Muscle of arm (tissue), 1 donor: ENCODE measurements at regions not wholly inside any gene's neighbourhood (a gene's known extent, or its start where the extent isn't known, plus 50 kb on each side); places are given as distances from the start of the nearest gene placed in this dataset.

Source experiments
- DNase-seq: peaks from one replicate; pipeline ENCODE4 v3.0.0-alpha.2; 2013

DNA sequence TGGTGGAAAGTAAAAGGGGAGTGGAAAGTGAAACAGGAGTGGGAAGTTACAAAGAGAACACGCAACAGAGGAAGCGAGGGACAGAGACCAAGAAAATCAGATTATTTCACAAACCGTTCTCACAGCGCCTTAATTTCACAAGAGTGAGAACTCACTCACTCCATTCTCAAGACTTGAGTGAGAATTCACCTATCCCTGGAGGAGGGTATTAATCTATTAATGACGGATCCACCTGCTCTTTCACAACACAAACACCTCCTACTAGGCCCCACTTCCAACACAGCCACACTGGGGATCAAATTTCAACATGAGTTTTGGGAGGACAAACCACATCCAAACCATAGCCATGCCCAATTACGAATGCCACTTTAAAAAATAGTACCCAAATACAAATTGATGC is 297.6 kb downstream of the GPAM start:
- DNase-seq: no peak

DNA sequence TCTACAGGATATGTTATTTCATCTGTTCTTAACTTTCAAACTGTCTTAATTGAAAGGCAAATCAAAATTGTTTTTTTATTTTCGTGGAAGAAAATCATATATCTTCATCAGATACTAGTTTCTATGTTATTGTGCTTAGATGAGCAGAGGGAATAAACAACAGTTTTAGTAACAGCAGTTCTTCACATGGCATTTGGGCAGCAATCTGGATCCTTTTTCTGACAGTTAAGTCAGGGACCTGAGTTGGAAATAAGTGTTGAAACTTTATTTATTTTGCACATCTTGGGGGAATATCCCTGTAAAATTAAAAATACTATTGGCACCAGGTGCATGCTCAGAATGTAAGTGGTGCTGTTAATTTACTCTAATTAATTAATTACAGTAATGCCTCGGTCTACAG is 296.3 kb downstream of the GPAM start:
- DNase-seq: no peak

- no peak for DNase-seq
Measured at GRCh38 chr10:111890046-111890445, 293.5 kb downstream of the GPAM start.

- DNase-seq: no peak
Measured at GRCh38 chr10:111916011-111916410, 267.6 kb downstream of the GPAM start.

GRCh38 chr10:111921821-111922220 is 261.7 kb downstream of the GPAM start:
- DNase-seq: no peak

GRCh38 chr10:111923032-111923431 is 260.5 kb downstream of the GPAM start:
- no peak for DNase-seq

- no peak for DNase-seq
Measured at GRCh38 chr10:111926286-111926685, 257.3 kb downstream of the GPAM start.

GRCh38 chr10:111933937-111934336 is 249.6 kb downstream of the GPAM start:
- no peak for DNase-seq

DNA sequence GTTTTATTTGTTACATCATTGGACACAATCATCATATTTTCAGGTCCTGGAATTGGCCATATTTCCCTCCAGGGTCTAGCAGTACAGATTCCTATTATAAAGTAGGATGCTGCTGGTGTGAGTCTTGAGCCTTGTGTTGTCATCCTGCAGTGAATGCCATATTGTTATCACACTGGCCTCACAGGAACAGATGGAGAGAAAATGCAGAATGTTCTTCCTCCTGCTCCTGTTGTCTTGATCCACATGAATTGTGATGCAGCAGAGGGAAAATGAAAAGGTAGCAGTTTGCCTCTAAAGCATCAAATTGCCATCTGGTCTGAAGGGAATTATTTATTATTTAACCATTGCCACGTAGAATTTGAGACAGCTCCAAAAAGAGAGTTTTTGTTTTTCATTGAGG is 248.6 kb downstream of the GPAM start:
- DNase-seq: no peak

- DNase-seq: no peak
Measured at GRCh38 chr10:111936143-111936542, 247.4 kb downstream of the GPAM start.

GRCh38 chr10:111944331-111944730 is 239.2 kb downstream of the GPAM start:
- no peak for DNase-seq

DNA sequence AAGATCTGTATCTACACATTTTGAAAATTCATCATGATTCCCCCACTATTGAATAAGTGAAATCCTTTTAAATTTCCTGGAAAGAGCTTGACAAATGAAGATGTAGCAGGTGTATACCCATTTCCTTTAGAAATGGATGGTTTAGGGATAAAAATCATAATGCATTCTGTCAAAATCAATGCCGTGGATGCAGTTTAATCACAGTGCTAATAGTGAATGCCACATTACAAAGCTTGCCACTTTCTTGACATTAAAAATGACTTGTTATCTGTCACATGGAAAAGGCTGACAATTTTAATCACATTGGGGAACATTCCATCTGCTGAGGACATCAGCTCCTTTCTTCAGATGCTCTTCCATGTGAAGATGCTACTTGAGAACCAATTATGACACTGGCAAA is 229.6 kb downstream of the GPAM start:
- DNase-seq: no peak

DNA sequence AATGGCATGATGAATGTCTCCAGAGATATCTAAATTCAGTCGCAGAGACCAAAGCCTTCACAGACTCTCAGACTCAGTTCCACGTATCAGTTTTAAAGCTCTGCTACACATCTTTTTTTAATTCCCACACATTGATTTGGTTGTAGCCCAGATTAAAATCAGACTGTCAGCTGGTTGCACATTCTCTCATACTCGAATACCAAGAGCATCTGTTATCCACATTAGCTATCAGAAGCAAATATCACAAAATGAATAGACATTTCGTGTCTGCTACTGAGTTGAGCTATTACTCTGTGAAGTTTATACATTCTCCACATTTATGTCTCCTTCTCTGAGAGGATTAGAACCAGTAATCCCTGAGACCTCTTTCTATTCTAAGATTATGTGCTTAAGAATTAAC is 229.2 kb downstream of the GPAM start:
- DNase-seq: no peak

DNA sequence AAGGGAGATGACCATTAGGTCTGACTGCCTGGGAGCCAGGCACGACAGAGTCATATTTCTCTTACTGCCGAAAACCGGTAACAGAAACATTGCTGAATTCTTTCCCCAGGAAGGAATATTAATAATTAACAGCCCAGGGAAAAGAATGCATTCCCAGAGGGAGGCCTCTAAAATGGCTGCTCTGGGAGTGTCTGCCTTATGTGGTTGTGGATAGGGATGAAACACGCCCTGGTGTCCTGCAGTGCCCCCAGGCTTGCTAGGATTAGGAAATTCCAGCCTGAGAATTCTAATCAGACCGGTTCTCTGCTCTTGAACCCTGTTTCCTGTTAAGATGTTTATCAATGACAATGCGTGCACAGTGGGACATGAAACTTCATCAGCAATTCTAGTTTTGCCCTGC is 226.7 kb downstream of the GPAM start:
- DNase-seq: no peak

DNA sequence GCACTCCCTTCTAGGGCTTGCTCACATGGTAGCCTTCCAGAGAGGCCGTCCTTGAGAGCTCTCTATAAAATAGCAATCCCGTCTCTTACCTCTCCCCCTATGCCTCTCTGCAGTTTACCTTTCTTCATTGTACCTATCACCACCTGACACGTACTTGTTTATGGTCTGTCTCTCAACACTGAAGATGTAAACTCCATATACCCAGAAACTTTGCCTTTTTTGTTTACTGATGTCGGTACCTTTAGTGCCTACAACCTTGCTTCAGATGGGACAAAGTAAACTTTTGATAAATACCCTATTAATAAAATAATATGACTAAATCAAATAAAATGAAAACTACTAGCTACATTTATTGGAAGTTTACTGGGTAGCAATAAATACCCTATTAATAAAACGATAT is 220.6 kb downstream of the GPAM start:
- DNase-seq: no peak

DNA sequence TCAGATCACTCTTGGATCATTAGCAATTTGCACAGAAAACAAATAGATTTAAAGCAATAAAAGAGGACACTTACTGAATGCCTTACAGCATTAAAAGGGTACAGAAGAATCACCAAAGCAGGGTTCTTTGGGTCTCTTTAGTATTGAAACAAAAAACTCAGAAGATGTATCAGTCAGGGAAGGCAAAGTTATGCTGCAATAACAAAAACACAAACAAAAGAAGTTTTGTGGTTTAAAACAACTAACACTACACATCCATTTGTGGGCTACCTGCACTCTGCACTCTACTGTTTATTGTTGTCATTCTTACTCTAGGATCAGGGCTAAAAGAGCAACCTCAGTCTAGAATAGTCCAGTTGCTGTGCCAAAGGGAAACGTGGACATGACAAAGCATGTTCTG is 216.4 kb downstream of the GPAM start:
- DNase-seq: no peak

DNA sequence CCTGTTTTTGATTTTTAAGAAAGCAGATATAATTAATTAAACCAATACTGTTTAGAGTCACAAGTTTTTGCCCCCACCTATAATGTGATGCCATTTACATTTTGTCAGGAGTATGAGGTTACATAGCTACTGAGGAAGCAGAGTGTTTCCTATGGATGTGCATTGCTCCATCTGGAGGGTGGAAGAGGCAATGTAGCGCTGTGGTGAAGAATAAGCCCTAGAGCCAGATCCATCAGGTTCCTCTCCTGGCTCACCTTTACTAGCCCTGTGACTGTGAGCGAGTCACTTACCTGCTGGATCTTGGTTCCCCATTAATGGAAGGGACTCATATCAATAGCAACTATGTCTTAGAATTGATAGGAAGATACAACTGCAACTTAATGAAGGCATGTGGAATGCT is 216.0 kb downstream of the GPAM start:
- DNase-seq: no peak

DNA sequence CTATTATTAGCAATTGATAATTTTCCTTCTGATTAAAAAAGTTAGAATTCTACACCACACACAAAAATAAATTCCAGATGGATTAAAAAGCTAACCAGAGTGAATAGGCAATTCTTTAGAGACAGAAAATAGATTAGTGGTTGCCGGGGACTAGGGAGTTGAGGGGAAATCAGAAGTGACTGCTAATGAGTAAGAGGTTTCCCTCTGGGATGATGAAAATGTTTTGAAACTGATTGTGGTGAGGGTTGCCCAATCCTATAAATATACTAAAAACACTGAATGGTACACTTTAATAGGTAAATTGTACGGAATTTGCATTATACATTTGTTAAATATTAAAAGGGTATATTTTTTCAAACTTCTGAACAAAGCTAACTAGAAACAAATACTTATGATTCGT is 214.9 kb downstream of the GPAM start:
- DNase-seq: no peak

DNA sequence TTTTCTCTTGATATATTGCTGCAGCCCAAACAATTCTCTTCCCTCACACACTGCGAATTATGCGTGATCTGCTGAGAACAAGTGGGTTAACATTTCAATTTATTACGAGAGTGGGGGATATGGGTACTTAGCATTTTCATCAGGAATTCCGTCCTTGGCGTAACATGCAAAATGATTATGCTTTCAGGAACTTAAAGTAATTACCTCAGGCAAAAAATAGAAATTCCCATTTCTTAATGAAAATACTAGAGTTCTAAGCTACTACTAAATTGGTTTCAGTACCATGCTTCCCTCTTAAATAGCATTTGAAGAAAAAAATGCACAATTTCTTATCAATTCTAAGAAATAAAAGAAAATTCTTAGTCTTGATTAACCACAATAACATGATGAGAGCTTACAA is 213.5 kb downstream of the GPAM start:
- no peak for DNase-seq

DNA sequence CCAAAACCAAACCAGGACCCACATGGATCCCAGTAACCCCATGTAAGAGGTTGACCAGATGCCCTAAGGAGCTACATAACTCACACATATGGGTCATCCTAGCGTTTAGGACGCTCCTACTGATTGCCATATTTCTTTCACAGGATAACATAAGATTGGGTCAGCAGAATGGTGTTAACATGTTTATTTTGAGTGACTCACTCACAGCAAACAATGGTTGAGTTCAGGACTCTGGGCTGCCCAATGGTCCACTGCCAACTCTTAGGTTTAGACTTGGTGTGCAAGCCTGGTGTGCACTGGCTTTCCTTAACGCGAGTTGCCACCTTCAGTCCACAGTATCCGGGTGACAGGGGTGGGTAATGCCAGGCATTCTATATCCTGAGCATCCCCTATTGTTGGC is 211.5 kb downstream of the GPAM start:
- DNase-seq: no peak

DNA sequence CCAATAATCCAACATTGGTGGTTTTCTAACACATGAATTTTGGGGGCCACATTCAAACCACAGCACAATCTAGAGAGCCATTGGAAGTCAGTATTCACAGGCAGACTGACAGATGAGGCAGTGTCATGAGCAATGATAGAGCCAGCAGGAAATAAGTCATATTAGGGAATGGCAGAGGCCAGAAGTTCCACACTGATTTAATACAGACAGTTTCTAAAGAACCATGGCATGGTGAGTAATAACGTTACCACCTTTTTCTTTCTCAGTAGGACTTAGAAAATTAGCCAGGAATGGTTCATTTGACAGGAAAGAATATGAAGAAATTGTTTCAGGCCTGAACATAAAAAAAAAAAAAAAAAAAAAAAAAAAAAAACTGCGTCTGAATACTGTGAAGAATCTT is 210.3 kb downstream of the GPAM start:
- DNase-seq: no peak

DNA sequence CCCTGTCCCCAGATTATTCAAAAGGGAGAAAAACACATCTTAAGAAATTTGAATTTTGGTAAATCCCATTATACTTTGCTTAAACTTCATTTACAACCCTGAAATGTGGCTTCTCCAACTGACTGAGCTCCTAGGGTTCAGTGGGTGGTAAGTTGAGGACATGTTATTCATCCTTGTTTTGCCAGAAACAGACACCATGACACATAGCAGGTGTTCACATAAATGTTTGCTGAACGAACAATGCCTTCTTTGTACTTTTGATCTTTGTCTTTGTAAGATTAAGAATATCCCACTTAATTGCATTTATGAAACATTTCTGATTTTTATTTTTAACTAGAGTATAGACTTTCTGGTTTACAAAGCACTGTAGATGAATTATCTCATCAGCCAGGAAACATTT is 209.7 kb downstream of the GPAM start:
- DNase-seq: no peak

DNA sequence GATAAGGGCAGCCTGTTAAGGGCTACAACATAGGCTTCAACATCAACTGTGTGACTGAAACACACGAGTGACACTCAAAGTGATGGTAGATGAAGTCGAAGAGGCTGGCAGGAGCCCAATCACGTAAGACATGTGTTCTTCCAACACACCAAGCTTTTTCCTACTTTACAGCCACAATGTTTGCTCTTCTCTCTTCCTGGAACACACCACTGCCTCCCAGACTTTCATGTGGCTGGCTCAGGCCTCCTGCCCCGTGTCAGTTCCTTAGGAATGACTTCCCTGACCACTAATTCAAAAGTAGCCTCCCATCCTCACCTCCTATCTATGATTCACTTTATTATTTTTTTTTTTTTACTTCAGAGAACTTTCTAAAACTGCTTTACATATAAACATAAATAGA is 209.2 kb downstream of the GPAM start:
- no peak for DNase-seq

- DNase-seq: no peak
Measured at GRCh38 chr10:111976557-111976956, 207.0 kb downstream of the GPAM start.

GRCh38 chr10:111984057-111984456 is 199.5 kb downstream of the GPAM start:
- no peak for DNase-seq
